ENCODE measurements at regions not wholly inside any gene's neighbourhood (a gene's known extent, or its start where the extent isn't known, plus 50 kb on each side); places are given as distances from the start of the nearest gene placed in this dataset.
"Not testable (repeated sequence)": the region's sequence is repeated elsewhere in the genome, so short reads cannot be mapped to it uniquely, and the experiment has no call there.

GRCh38 chr20:47991875-47992488 is 206.7 kb upstream of the SULF2 start:
- no peak for DNase-seq

- DNase-seq = no peak
These were observed 205.3 kb upstream of the SULF2 start for GRCh38 chr20:47990507-47991150.

- DNase-seq = no peak
These were observed 204.7 kb upstream of the SULF2 start for GRCh38 chr20:47989957-47990356.

GRCh38 chr20:47988676-47989075 is 203.4 kb upstream of the SULF2 start:
- DNase-seq = no peak

- DNase-seq = no peak
These were observed 200.0 kb upstream of the SULF2 start for GRCh38 chr20:47985092-47985850.

GRCh38 chr20:47984437-47984836 is 199.2 kb upstream of the SULF2 start:
- no peak for DNase-seq

- DNase-seq = not testable (repeated sequence)
These were observed 198.4 kb upstream of the SULF2 start for GRCh38 chr20:47983642-47984041.

GRCh38 chr20:47982574-47983360 is 197.5 kb upstream of the SULF2 start:
- DNase-seq = no peak

GRCh38 chr20:47981222-47981621 is 195.9 kb upstream of the SULF2 start:
- DNase-seq = no peak

- no peak for DNase-seq
These were observed 195.3 kb upstream of the SULF2 start for GRCh38 chr20:47980336-47981177.

GRCh38 chr20:47979361-47980095 is 194.2 kb upstream of the SULF2 start:
- DNase-seq = not testable (repeated sequence)

- DNase-seq = not testable (repeated sequence)
These were observed 193.3 kb upstream of the SULF2 start for GRCh38 chr20:47978428-47979120.

- not testable (repeated sequence) for DNase-seq
These were observed 192.5 kb upstream of the SULF2 start for GRCh38 chr20:47977789-47978252.

GRCh38 chr20:47977017-47977788 is 191.9 kb upstream of the SULF2 start:
- DNase-seq = not testable (repeated sequence)

- no peak for DNase-seq
These were observed 189.1 kb upstream of the SULF2 start for GRCh38 chr20:47974234-47974878.

GRCh38 chr20:47973519-47974233 is 188.4 kb upstream of the SULF2 start:
- no peak for DNase-seq

GRCh38 chr20:47972916-47973309 is 187.6 kb upstream of the SULF2 start:
- DNase-seq = no peak

- not testable (repeated sequence) for DNase-seq
These were observed 187.1 kb upstream of the SULF2 start for GRCh38 chr20:47972297-47972915.

Data from AML-193 (cell line).